KMS-11 (cell line): ENCODE measurements at regions not wholly inside any gene's neighbourhood (a gene's known extent, or its start where the extent isn't known, plus 50 kb on each side); places are given as distances from the start of the nearest gene placed in this dataset.

Experiments
- H2AFZ ChIP-seq: fragments of 200-600 bp; sonication (generic); 2 replicates; pipeline ENCODE4 v1.6.1; 2016; ENCODE audit warnings: antibody characterized with exemption, mixed run types, low read depth
- H3K27ac ChIP-seq: fragments of 200-600 bp; sonication (generic); 2 replicates; pipeline ENCODE4 v1.6.1; 2016; ENCODE audit warnings: mild to moderate bottlenecking, mixed run types
- H3K27me3 ChIP-seq: fragments of 200-600 bp; sonication (generic); 2 replicates; pipeline ENCODE4 v1.6.1; 2017; ENCODE audit warnings: mild to moderate bottlenecking, low read depth, mixed run types, moderate library complexity; ENCODE audit not compliant: insufficient read depth
- H3K36me3 ChIP-seq: fragments of 200-600 bp; sonication (generic); 2 replicates; pipeline ENCODE4 v1.6.1; 2017; ENCODE audit warnings: mild to moderate bottlenecking, mixed run types; ENCODE audit not compliant: insufficient read depth
- H3K4me1 ChIP-seq: fragments of 200-600 bp; sonication (generic); 2 replicates; pipeline ENCODE4 v1.6.1; 2016; ENCODE audit warnings: mild to moderate bottlenecking, low read depth, mixed run types; ENCODE audit not compliant: poor library complexity, severe bottlenecking
- H3K4me2 ChIP-seq: fragments of 200-600 bp; sonication (generic); 2 replicates; pipeline ENCODE4 v1.7.0; 2016; ENCODE audit warnings: mild to moderate bottlenecking, mixed run types
- H3K4me3 ChIP-seq: fragments of 200-600 bp; sonication (generic); IDR thresholded peaks from 2 replicates; pipeline ENCODE4 v1.6.1; 2017; ENCODE audit warnings: low read depth, low read length, mixed read lengths; ENCODE audit not compliant: insufficient read depth
- H3K79me2 ChIP-seq: fragments of 200-600 bp; sonication (generic); 2 replicates; pipeline ENCODE4 v1.6.1; 2016; ENCODE audit warnings: low read depth, mixed run types; ENCODE audit not compliant: insufficient read depth
- H3K9ac ChIP-seq: fragments of 200-600 bp; sonication (generic); 2 replicates; pipeline ENCODE4 v1.6.1; 2016; ENCODE audit warnings: mild to moderate bottlenecking, mixed run types
- H4K20me1 ChIP-seq: fragments of 200-600 bp; sonication (generic); 2 replicates; pipeline ENCODE4 v1.6.1; 2016; ENCODE audit warnings: mild to moderate bottlenecking, mixed run types; ENCODE audit not compliant: insufficient read depth
- TF ChIP-seq, protein P1 (sequence below): fragments of 200-600 bp; sonication (generic); conservative IDR thresholded peaks from 2 replicates; pipeline ENCODE4 v1.6.1; 2017; ENCODE audit warnings: low read depth, mild to moderate bottlenecking, antibody characterized with exemption, low read length, moderate library complexity, mixed read lengths

DNA sequence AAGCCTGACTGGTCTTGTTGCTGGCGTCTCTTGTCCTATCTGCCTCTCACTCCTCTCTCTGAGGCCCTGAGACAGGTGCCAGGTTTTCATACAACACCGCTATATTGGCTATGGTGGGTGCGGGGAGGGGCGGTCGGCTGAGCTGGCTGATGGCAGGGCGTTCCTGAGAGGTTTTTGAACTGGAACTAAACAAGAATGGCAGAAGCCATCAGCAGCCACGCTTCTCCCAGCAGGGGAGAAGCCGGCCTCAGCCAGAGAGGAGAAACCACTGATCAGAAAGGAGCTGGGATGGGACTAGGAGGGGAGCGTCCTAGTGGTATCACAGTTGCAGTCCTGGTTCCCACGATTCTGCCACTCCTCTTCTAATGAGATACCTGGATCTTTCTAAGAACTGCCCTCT is 89.9 kb upstream of the PRR23E start:
- no peak overlapping the region for H3K4me2 ChIP-seq
- no peaks in the 10 kb centered on the region for H3K36me3 ChIP-seq
- H4K20me1 ChIP-seq, result no peaks in the 10 kb centered on the region
- no peaks in the 10 kb centered on the region for H3K27me3 ChIP-seq
- TF ChIP-seq, protein P1, sequence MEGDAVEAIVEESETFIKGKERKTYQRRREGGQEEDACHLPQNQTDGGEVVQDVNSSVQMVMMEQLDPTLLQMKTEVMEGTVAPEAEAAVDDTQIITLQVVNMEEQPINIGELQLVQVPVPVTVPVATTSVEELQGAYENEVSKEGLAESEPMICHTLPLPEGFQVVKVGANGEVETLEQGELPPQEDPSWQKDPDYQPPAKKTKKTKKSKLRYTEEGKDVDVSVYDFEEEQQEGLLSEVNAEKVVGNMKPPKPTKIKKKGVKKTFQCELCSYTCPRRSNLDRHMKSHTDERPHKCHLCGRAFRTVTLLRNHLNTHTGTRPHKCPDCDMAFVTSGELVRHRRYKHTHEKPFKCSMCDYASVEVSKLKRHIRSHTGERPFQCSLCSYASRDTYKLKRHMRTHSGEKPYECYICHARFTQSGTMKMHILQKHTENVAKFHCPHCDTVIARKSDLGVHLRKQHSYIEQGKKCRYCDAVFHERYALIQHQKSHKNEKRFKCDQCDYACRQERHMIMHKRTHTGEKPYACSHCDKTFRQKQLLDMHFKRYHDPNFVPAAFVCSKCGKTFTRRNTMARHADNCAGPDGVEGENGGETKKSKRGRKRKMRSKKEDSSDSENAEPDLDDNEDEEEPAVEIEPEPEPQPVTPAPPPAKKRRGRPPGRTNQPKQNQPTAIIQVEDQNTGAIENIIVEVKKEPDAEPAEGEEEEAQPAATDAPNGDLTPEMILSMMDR, result no peak
- no peak overlapping the region for H3K4me3 ChIP-seq
- H3K27ac ChIP-seq, result no peak overlapping the region
- H3K4me1 ChIP-seq, result no peaks in the 10 kb centered on the region
- no peak overlapping the region for H2AFZ ChIP-seq
- no peak overlapping the region for H3K9ac ChIP-seq
- no peaks in the 10 kb centered on the region for H3K79me2 ChIP-seq

DNA sequence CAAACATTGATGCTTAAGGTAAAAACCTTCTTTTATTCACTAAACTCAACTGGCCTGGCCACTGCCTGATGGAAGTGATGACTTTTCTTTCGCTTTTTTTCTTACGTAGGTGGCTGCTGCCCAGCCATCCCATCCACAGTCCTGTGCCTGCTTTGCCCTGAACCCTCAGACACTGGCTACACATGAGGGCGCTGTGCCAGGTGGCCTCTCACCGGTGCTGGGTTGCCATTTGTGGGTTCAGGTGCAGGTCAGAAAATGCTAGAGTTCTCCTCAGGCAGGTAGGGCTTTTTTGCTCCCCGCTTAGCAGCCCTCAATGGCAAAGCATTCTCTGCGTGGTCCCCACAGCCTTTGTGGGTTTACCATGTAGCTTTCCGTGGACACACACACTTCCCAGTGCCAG is 88.3 kb upstream of the PRR23E start:
- no peak overlapping the region for H3K9ac ChIP-seq
- H3K4me2 ChIP-seq, result no peak overlapping the region
- H3K27ac ChIP-seq, result no peak overlapping the region
- H3K4me3 ChIP-seq, result no peak overlapping the region
- H3K27me3 ChIP-seq, result no peaks in the 10 kb centered on the region
- H4K20me1 ChIP-seq, result no peaks in the 10 kb centered on the region
- H2AFZ ChIP-seq, result no peak overlapping the region
- H3K79me2 ChIP-seq, result no peaks in the 10 kb centered on the region
- no peaks in the 10 kb centered on the region for H3K36me3 ChIP-seq
- no peaks in the 10 kb centered on the region for H3K4me1 ChIP-seq
- TF ChIP-seq, protein P1, result no peak

DNA sequence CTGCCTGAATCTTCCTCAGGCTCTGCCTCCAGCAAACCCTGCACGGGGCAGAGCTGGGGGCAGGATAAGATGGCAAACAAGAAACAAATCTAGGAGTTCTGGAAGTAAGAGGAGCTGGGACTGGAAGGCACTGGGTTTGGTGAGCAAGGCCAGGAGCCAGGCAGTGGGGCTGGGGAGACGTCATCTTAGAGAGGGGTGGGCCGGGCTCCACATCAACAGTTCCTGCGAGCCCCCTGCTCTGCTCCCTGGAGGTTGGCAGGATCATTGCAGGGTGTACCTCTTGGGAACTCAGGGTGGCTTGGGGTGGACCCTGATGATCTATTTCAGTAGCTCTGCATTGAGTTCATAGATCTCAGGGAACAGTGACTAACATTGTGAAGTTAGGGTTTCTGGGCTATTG is 87.3 kb upstream of the PRR23E start:
- no peaks in the 10 kb centered on the region for H3K79me2 ChIP-seq
- TF ChIP-seq, protein P1, result no peak
- H3K4me2 ChIP-seq, result no peak overlapping the region
- no peak overlapping the region for H3K27ac ChIP-seq
- H3K36me3 ChIP-seq, result no peaks in the 10 kb centered on the region
- no peak overlapping the region for H3K4me3 ChIP-seq
- H2AFZ ChIP-seq, result no peak overlapping the region
- H3K27me3 ChIP-seq, result no peaks in the 10 kb centered on the region
- no peak overlapping the region for H3K9ac ChIP-seq
- no peaks in the 10 kb centered on the region for H4K20me1 ChIP-seq
- H3K4me1 ChIP-seq, result no peaks in the 10 kb centered on the region

GRCh38 chr3:127106053-127106452 is 86.9 kb upstream of the PRR23E start:
- Histone ChIP-seq H3K4me2 (no peak overlapping the region), H3K27me3 (no peaks in the 10 kb centered on the region), H3K4me1 (no peaks in the 10 kb centered on the region), H2AFZ (no peak overlapping the region), H3K27ac (no peak overlapping the region), H3K4me3 (no peak overlapping the region), H3K9ac (no peak overlapping the region), H3K36me3 (no peaks in the 10 kb centered on the region), H3K79me2 (no peaks in the 10 kb centered on the region), H4K20me1 (no peaks in the 10 kb centered on the region)
- TF ChIP-seq, protein P1, result no peak

DNA sequence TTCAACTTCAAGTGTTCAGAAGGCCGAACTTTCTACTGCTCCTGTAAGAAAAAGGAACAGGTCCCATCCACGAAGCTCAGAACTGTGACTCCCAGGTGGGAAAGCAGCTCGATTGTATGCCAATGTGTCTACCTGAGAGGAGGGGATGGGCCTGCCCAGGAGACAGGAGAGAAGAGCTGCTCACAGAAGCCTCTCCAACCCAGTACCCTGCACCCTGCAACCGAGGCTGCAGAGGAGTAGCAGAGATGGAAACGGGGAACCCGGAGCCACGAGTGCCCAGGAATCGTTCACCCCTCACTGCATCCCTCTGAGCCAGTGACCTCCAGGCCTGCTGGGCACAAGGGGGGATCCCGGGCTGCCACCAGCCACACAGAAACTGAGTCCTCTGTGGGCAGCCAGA is 86.5 kb upstream of the PRR23E start:
- Histone ChIP-seq H3K27me3 (no peaks in the 10 kb centered on the region), H3K9ac (no peak overlapping the region), H3K4me2 (no peak overlapping the region), H3K4me1 (no peaks in the 10 kb centered on the region), H3K4me3 (no peak overlapping the region), H4K20me1 (no peaks in the 10 kb centered on the region), H3K27ac (no peak overlapping the region), H3K36me3 (no peaks in the 10 kb centered on the region), H3K79me2 (no peaks in the 10 kb centered on the region), H2AFZ (no peak overlapping the region)
- TF ChIP-seq, protein P1, result no peak
